GM20000 (cell line): ENCODE measurements at regions not wholly inside any gene's neighbourhood (a gene's known extent, or its start where the extent isn't known, plus 50 kb on each side); places are given as distances from the start of the nearest gene placed in this dataset.
A peak's percentile ranks its signal among the peaks of the same experiment; 100 is the strongest.

Experiments used
- DNase-seq: peaks from one replicate; pipeline ENCODE4 v3.0.0; 2012; ENCODE audit warnings: low spot score
- TF ChIP-seq, protein P1 (sequence below): IDR thresholded peaks from 2 replicates; pipeline ENCODE4 v1.5.1; 2012; ENCODE audit warnings: mild to moderate bottlenecking, control low read depth; ENCODE audit errors: extremely low read depth, missing control alignments

DNA sequence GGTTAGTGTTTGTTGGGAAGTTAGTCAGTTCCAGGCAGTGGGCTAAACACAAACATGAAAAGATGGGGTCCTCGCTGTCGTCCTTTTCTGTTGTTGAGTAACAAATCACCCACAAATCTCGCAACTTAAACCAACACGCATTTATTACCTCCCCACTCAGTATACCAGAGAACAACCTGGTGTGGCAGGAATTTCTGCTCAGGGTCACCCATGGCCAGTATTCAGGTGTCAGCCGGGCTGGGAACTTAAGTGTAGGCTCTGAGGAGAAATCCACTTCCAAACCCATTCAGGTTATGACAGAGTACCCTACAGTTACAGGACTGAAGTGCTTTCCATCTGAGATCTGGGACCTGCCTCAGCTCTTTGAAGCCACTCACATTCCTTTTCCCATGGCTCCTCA is 73.6 kb upstream of the SP4 start:
- no peak for DNase-seq
- TF ChIP-seq, protein P1, sequence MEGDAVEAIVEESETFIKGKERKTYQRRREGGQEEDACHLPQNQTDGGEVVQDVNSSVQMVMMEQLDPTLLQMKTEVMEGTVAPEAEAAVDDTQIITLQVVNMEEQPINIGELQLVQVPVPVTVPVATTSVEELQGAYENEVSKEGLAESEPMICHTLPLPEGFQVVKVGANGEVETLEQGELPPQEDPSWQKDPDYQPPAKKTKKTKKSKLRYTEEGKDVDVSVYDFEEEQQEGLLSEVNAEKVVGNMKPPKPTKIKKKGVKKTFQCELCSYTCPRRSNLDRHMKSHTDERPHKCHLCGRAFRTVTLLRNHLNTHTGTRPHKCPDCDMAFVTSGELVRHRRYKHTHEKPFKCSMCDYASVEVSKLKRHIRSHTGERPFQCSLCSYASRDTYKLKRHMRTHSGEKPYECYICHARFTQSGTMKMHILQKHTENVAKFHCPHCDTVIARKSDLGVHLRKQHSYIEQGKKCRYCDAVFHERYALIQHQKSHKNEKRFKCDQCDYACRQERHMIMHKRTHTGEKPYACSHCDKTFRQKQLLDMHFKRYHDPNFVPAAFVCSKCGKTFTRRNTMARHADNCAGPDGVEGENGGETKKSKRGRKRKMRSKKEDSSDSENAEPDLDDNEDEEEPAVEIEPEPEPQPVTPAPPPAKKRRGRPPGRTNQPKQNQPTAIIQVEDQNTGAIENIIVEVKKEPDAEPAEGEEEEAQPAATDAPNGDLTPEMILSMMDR, result no peak

DNA sequence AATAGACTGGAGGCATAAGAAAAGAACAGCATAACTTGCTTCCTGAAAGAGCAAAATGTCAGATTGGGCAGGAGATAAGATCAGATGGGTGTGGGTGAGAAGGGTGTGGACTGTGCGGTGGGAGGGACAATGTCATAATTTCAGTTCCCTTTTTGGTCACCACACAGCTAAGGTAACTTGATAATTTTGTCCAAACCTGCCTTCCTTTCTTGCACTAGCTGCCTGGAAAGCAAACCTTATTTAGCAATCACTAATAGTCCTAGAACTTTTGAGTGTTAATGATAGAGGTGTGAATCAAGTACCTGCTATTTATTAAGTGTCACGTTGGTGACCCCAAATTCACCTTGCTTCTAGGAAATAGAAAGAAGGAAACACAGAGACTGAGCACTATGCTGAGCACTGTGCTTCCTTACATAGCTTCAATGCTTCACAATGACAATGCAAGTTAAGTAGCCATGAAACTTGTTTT is 72.4 kb upstream of the SP4 start:
- DNase-seq, result peak; percentile 72
- TF ChIP-seq, protein P1, result no peak

DNA sequence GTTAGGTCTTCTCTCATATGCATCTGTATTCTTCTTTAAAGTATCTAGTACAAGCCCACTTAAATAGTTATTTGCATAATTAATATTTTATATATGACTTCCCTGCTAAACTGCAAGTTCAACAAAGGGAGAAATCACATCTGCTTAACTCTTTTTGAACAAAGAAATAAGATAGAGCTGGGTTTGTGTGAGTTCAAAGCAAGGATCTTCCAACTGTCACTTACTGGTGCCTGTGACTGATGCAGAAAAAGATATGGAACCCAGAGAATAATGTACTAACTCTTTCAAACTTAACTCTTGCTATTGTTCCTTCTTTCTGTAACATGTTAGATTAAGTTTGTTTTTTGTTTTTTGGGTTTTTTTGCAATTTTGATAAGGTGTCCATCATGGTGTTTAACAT is 71.3 kb upstream of the SP4 start:
- TF ChIP-seq, protein P1, result no peak
- DNase-seq, result no peak

DNA sequence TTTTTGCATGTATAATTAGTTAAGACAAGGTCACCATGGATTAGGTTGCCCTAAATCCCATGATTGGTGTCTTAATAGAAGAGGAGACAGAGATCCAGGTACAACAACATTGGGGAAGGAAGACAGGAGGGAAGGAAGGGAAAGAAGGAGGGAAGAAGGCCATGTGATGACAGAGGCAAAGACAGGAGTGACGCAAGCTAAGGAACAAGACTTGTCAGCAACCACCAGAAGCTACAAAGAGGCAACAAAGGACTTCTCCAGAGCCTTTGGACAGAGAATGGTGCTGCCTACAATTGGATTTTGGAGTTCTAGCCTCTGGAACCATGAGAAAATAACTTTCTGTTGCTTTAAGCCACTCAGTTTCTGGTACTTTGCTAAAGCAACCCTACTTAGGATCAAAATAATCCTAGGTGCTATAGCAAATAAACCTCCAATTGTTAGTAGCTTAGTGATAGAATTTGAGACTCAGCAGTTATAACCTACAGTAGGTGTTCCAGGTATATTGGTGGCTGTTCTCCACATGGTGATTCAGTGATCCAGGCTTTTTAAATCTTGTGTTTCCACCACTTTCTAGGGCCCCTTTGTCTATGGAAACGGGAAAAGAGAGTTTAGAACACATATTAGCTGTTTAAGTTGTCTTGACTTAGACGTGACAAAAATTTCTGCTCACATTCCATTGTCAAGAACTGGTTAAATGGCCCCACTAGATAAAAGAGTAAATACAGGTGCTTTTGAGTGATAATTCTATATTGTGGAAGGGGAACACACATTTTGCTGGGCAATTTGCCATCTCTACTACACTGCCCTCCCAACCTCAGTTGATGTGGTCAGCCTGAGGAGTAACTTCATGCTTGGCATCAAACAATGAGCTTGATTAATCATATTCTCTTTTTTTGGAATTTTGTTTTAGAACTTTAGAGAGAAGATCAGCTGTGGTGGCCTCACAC is 70.5 kb upstream of the SP4 start:
- TF ChIP-seq, protein P1, result no peak
- no peak for DNase-seq

DNA sequence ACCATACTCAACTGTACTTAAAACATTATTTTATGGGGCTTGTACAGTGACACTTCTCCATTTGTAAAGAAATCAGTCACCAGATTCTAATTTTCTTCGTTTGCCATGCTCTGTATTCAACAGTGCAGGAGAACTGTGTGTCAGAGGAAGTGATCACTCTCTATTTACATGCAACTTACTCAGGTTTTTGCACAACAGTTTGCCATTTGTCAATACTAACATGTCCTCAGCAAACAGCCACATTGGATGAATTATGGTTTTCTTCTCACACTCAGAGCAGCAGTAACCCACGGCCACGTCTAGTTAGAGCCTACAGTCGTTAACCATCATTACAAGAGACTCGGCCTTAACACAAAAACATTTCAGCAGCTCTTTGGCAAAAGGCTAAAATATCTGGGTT is 69.2 kb upstream of the SP4 start:
- DNase-seq, result no peak
- TF ChIP-seq, protein P1, result no peak

DNA sequence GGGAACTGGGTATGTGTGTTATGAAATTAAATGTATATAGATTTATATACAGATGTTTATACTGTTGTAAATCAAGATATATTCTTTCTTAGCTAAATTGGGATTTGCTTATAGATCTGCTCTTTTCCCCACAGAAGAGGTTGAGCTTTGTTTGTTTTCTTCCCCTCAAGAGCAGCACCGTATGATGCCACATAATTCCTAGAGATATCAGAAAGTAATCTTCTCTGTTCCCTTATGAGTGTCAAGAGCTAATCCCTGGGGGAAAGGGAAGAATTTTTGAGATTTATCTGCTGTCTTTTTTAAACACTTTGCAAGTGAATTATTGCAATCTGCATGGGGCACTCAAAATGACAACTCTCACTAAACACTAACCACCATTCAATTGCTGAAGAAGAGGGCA is 68.7 kb upstream of the SP4 start:
- DNase-seq, result no peak
- TF ChIP-seq, protein P1, result no peak

DNA sequence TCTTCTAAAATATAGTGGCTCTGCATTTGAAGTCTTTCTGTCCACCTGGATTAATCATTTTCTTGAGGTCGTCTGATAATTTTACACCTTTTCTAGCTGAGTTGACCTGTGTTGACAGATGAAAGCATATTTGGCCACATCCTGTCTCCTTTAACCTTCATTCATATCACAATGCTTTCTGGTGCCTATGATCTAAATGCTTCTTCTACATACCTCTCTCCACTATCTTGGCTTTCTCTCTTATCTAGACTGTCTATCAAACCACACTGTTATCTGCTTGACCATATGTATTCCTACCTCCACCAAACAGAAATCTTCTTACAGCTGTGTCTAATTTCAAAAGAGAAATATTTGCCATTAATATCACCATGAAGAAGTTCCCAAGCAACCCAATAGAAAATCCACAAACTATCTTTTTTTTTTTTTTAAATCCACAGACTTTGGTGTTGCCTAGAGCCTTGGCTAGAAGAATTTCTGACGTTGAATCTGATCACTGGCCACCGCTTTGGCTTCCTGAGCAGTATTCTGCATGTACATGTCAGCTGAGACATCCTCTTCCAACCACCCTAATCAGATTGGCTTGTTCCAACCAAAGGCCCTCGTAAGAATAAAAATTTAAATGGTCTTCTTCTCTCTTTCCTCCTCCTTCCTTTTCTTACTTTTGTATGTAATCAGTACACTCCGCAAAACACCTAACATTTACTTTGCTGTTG is 66.3 kb upstream of the SP4 start:
- TF ChIP-seq, protein P1, result no peak
- DNase-seq, result no peak
